GM19351 (cell line): ENCODE measurements at regions not wholly inside any gene's neighbourhood (a gene's known extent, or its start where the extent isn't known, plus 50 kb on each side); places are given as distances from the start of the nearest gene placed in this dataset.

Experiments
- ATAC-seq: cut with Tn5 transposase; IDR thresholded peaks from one replicate; pipeline ENCODE4 v1.9.1; 2021; ENCODE audit warnings: mild to moderate bottlenecking, moderate library complexity; ENCODE audit not compliant: unreplicated experiment

GRCh38 chr18:68262690-68263294 is 452.1 kb downstream of the TMX3 start:
- no peak for ATAC-seq

- ATAC-seq, result no peak
Measured at GRCh38 chr18:68256418-68257067, 458.4 kb downstream of the TMX3 start.

GRCh38 chr18:68244786-68245185 is 470.1 kb downstream of the TMX3 start:
- no peak for ATAC-seq

- ATAC-seq, result no peak
Measured at GRCh38 chr18:68241881-68242280, 473.0 kb downstream of the TMX3 start.

GRCh38 chr18:68234676-68235075 is 480.2 kb downstream of the TMX3 start:
- no peak for ATAC-seq

- ATAC-seq, result no peak
Measured at GRCh38 chr18:68234131-68234530, 480.8 kb downstream of the TMX3 start.

- ATAC-seq, result no peak
Measured at GRCh38 chr18:68233018-68233417, 481.9 kb downstream of the TMX3 start.

GRCh38 chr18:68229351-68229750 is 485.6 kb downstream of the TMX3 start:
- ATAC-seq, result no peak

GRCh38 chr18:68221111-68221724 is 493.7 kb downstream of the TMX3 start:
- ATAC-seq, result no peak

- ATAC-seq, result no peak
Measured at GRCh38 chr18:68220458-68220857, 494.4 kb downstream of the TMX3 start.

GRCh38 chr18:68219872-68220271 is 495.0 kb downstream of the TMX3 start:
- ATAC-seq, result no peak

- ATAC-seq, result no peak
Measured at GRCh38 chr18:68219274-68219673, 495.6 kb downstream of the TMX3 start.

GRCh38 chr18:68215931-68216330 is 499.0 kb downstream of the TMX3 start:
- ATAC-seq, result no peak

GRCh38 chr18:68186039-68186438 is 528.9 kb downstream of the TMX3 start:
- ATAC-seq, result no peak

GRCh38 chr18:68181956-68182355 is 533.0 kb downstream of the TMX3 start:
- ATAC-seq, result no peak

GRCh38 chr18:68179811-68180210 is 535.1 kb downstream of the TMX3 start:
- ATAC-seq, result no peak

- no peak for ATAC-seq
Measured at GRCh38 chr18:68178921-68179320, 536.0 kb downstream of the TMX3 start.

- no peak for ATAC-seq
Measured at GRCh38 chr18:68177807-68178702, 536.9 kb downstream of the TMX3 start.

GRCh38 chr18:68176901-68177300 is 538.0 kb downstream of the TMX3 start:
- no peak for ATAC-seq

GRCh38 chr18:68172842-68173549 is 541.9 kb downstream of the TMX3 start:
- ATAC-seq, result no peak

- ATAC-seq, result no peak
Measured at GRCh38 chr18:68164909-68165308, 550.0 kb downstream of the TMX3 start.
